PC-9 (cell line): ENCODE measurements at regions not wholly inside any gene's neighbourhood (a gene's known extent, or its start where the extent isn't known, plus 50 kb on each side); places are given as distances from the start of the nearest gene placed in this dataset.
"Not testable (repeated sequence)": the region's sequence is repeated elsewhere in the genome, so short reads cannot be mapped to it uniquely, and the experiment has no call there.

Source experiments
- CTCF ChIP-seq: fragments of 200-600 bp; sonication (generic); conservative IDR thresholded peaks from 2 replicates; pipeline ENCODE4 v1.6.1; 2017; ENCODE audit warnings: mixed run types, antibody characterized with exemption, mild to moderate bottlenecking, moderate library complexity
- EZH2 ChIP-seq: fragments of 200-600 bp; sonication (generic); IDR thresholded peaks from 2 replicates; pipeline ENCODE4 v1.8.0; 2017; ENCODE audit warnings: antibody characterized with exemption, low read depth

- TF ChIP-seq CTCF, EZH2: not testable (repeated sequence)
Observed at GRCh38 chr2:111567233-111567632, 316.8 kb downstream of the ANAPC1 start.
